Muscle of arm (tissue), 1 donor: ENCODE measurements at regions not wholly inside any gene's neighbourhood (a gene's known extent, or its start where the extent isn't known, plus 50 kb on each side); places are given as distances from the start of the nearest gene placed in this dataset.
"Not testable (repeated sequence)": the region's sequence is repeated elsewhere in the genome, so short reads cannot be mapped to it uniquely, and the experiment has no call there.

Experiments used
- DNase-seq: peaks from one replicate; pipeline ENCODE4 v3.0.0-alpha.2; 2013

DNA sequence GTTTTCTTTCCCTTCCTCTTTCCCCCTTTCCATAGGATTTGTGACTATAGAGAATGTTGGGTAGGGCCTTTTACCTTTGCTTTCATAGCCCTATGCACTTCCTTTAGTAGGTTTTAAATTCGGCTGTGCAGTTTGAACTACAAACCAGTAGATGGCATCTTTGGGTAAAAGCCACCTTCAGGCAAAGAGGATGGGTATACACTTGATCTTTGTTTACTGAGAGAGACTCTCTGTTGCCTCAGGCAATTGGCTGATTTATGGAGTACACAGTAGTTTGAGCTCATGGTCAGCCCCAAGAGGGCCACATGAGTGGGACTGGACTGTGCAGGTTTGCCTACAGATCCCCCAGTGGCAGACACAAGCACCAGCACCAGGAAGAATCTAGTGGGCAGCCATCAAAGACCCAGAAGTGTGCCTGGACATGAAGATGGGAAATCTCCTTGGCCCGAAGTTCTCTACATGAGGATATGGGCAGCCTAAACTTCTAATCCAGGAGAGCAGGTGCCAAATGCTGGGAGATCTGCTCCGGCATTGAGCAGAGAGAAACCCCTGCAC is 1304.3 kb upstream of the DDX18 start:
- no peak for DNase-seq

DNA sequence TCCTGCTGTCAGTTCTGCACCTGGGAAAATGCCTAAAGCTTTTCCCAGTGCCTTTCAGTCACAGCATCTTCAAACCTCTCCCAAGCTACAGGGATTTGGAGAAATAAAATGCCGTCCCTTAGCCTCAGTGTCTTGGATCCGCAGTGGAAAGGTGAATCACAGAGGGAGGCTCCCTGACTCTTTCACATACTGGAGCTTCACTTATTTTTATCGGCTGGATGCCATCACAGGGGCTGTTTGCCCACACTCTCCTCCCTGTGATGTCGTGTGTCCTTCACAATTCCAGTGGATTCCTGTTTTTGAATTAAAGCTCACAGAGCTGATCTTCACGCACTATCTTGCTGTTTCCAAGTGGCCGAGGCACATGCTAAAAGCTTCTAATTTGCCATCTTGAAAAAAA is 1303.1 kb upstream of the DDX18 start:
- no peak for DNase-seq

DNA sequence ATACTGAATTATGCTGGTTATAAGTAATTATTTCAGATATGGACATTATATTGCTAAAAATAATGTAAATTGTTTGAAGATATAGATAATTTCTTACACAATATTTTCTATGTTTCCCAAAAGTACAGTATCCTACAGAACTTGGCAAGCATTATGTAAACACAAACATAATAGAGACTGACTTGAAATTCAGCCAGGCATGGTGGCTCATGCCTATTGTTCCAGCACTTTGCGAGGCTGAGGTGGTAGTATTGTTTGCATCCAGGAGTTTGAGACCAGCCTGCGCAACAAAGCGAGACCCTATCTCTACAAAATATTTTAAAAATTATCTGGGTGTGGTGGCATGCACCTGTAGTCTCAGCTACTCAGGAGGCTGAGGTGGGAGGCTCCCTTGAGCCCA is 1300.5 kb upstream of the DDX18 start:
- no peak for DNase-seq

DNA sequence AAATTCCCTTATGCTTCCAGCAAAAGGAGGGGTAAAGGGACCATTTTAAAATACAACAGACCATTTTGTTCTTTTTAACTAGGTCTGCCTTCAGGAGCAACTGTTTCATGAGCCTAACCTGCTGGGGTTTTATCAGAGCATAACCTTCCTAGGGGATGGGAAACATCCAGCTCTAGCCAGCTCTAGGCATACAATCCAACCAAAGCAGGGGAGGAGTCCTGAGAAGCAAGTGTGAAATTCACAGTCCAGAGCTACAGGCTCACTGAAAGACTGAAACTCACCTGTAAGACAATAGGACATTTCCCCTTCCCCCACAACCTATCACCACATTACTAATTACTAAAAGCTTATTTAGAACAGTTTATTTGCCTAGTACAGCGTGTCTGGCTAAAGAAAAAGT is 1296.6 kb upstream of the DDX18 start:
- no peak for DNase-seq

DNA sequence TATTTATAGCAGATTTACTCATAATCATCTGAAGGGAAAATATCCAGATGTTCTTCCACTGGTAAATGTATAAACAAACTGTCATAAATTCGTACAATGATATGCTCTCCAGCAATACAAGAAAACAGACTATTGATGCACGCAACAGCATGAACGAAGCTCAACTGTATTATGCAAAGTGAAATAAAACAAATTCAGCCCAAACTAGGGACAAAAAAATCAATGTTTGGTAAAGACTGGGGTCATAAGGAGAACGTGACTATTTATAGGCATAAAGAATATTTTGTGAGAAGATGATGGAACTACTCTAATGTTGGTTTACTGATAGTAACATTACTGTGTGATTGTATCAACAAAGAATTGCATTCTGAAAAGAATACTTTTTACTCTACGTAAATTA is 1276.7 kb upstream of the DDX18 start:
- no peak for DNase-seq

DNA sequence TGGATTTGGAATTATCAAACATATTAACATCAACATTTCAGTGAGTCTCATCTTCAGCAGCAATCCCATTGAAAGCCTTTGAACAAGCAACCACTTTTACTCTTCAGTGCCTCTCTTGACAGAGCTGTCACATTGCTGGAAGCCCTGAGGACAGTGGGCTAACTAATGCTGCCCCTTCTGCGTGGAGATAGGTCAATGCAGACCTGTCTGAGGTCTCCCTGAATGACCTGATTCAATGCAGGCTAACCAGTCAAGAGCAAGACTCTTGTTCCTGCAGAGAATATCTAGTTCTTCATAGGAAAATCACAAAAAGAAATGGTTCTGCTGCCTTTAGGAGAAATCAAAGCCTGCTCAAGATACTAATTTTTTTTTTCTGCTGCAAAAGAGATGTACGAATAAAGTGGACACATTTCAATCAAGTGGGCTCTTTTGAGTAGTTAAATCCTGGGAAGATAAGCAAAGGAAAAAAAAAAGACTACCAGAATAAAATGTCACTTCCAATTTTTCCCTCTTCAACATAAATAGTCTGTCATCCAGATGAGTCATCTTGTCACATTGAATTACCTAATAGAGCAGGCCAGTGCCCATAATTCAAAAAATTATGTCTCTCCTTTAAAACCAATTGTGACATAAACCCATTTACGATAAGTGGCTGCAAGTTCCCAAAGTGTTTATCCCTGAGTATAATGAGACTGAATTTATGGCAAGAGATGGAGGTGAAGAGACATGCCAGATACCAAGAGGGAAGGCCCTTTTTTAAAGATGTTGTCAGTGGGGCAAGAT is 1269.0 kb upstream of the DDX18 start:
- DNase-seq = no peak

DNA sequence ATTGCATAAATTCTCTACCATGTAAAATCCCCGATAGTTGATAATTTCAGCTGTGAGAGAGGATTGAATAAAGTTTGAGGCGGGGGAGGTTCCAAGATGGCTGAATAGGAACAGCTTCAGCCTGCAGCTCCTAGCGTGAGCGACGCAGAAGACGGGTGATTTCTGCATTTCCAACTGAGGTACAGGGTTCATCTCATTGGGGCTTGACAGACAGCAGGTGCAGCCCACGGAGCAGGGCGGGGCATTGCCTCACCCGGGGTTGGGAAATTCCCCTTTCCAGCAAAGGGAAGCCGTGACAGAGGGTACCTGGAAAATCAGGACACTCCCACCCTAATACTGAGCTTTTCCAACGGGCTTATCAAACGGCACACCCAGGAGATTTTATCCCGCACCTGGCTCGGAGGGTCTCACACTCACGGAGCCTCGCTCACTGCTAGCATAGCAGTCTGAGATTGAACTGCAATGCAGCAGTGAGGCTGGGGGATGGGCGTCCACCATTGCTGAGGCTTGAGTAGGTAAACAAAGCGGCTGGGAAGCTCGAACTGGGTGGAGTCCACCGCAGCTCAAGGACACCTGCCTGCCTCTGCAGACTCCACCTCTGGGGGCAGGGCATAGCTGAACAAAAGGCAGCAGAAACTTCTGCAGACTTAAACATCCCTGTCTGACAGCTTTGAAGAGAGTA is 1261.6 kb upstream of the DDX18 start:
- DNase-seq = not testable (repeated sequence)

DNA sequence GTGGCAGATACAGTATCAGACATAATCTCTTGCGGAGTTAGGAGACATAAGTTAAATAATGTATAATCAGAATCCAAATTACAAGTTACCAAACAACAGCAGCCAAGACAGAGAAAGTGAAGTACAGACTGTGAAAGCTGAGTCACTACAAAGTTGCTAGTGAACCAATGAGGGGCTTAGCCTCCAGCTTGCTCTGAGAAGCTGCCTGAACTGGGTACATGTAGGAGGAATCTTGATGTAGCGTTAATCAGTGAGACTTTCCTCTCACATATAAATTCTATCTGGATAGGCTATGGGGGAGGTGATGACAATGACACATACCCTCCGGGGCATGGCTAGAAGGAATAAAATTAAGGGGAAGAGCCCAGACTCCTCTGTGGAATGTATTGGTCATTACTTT is 1234.3 kb upstream of the DDX18 start:
- no peak for DNase-seq

DNA sequence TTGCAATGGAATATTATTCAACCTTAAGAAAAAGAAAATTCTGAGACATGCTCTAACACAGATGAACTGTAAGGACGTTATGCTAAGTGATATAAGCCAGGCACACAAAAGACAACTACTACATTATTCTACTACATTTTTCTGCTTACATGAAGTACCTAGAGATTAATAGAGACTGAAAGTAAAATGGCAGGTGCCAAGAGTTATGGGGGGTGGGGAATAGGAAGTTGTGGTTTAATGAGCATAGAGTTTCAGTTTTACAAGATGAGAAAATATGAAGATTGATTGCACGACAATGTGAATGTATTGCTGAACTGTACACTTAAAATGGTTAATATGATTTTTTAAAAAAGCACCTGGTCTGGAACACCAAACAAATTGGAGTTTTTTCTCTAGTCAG is 1231.6 kb upstream of the DDX18 start:
- DNase-seq = no peak

DNA sequence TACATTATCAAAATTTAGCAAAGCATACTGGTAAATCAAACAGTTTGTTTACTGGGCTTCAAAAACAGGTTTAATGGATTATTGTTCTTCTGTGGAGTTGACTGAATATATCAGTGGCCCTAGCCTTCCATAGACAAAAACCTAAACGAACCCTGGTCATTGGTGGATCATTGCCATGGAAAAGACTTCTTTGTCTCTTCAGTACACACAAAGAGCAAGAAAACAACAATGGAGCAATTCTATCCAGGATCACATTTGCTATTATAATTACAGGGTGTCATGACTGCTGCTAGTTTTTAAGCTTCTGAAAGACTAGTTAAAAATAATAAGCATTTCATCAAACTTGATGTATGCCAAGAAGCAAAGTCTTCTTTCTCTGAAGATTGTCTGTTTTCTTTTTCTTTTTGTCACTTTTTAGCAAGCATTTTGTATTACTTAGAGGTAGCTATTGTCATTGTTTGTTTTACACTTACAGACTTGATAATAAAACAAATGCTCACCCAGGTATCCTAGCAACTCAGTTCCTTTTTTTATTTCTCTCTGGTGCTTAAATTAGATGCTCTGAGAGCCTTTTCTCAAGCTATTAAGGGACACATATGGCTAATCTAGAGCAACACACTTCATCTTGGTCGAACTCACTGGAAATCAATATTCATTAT is 1228.7 kb upstream of the DDX18 start:
- DNase-seq = no peak

DNA sequence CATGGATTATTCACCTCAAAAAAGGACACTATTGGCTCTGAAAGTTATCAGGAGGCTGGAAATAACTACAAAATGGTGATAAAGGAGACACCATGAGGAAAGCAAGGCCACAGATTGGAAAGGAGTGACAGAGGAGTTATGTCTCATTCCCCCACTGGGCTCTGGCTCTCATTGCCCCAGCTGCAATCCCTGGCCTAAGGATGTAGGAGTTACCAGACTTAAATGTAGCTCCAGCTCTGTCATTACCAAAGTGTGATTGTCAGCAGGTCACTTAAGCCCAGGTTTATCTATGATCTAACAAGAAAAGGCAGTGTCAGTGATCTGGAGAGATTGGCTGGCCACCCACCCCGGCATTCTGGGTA is 1228.2 kb upstream of the DDX18 start:
- DNase-seq = no peak
